Muscle of back (tissue), 3 donors: ENCODE measurements at regions not wholly inside any gene's neighbourhood (a gene's known extent, or its start where the extent isn't known, plus 50 kb on each side); places are given as distances from the start of the nearest gene placed in this dataset.
"Not testable (repeated sequence)": the region's sequence is repeated elsewhere in the genome, so short reads cannot be mapped to it uniquely, and the experiment has no call there.

ENCODE experiments used
- DNase-seq, 3 donors: peaks; one replicate each; pipeline versions ENCODE4 v3.0.0 to v3.0.0-alpha.2; 2013

GRCh38 chr14:106475214-106475613, 948.8 kb downstream of the TMEM121 start:
- DNase-seq, result not testable (repeated sequence)

GRCh38 chr14:106477600-106477999, 951.2 kb downstream of the TMEM121 start:
- DNase-seq, result not testable (repeated sequence)

GRCh38 chr14:106480287-106480686, 953.9 kb downstream of the TMEM121 start:
- not testable (repeated sequence) for DNase-seq

- not testable (repeated sequence) for DNase-seq
Observed at GRCh38 chr14:106482213-106482612, 955.8 kb downstream of the TMEM121 start.

GRCh38 chr14:106487600-106487999, 961.2 kb downstream of the TMEM121 start:
- DNase-seq, result no peak

- DNase-seq, result no peak
Observed at GRCh38 chr14:106488291-106488690, 961.9 kb downstream of the TMEM121 start.

GRCh38 chr14:106489112-106489881, 962.9 kb downstream of the TMEM121 start:
- no peak for DNase-seq

GRCh38 chr14:106490442-106490841, 964.1 kb downstream of the TMEM121 start:
- no peak for DNase-seq

GRCh38 chr14:106491851-106492250, 965.5 kb downstream of the TMEM121 start:
- no peak for DNase-seq

GRCh38 chr14:106493962-106494823, 967.8 kb downstream of the TMEM121 start:
- DNase-seq, result no peak

GRCh38 chr14:106500571-106500970, 974.2 kb downstream of the TMEM121 start:
- DNase-seq, result no peak

GRCh38 chr14:106501898-106502297, 975.5 kb downstream of the TMEM121 start:
- no peak for DNase-seq

GRCh38 chr14:106505366-106505765, 979.0 kb downstream of the TMEM121 start:
- DNase-seq, result no peak

- no peak for DNase-seq
Observed at GRCh38 chr14:106506881-106507305, 980.5 kb downstream of the TMEM121 start.

- DNase-seq, result no peak
Observed at GRCh38 chr14:106507354-106507753, 981.0 kb downstream of the TMEM121 start.

GRCh38 chr14:106508216-106508615, 981.8 kb downstream of the TMEM121 start:
- DNase-seq, result no peak

- DNase-seq, result no peak
Observed at GRCh38 chr14:106509176-106509575, 982.8 kb downstream of the TMEM121 start.

GRCh38 chr14:106509807-106510206, 983.4 kb downstream of the TMEM121 start:
- no peak for DNase-seq

GRCh38 chr14:106511006-106511799, 984.8 kb downstream of the TMEM121 start:
- no peak for DNase-seq

- no peak for DNase-seq
Observed at GRCh38 chr14:106511800-106512198, 985.4 kb downstream of the TMEM121 start.

GRCh38 chr14:106513302-106513701, 986.9 kb downstream of the TMEM121 start:
- no peak for DNase-seq
